Adrenal gland (tissue), 5 donors: ENCODE measurements at regions not wholly inside any gene's neighbourhood (a gene's known extent, or its start where the extent isn't known, plus 50 kb on each side); places are given as distances from the start of the nearest gene placed in this dataset.

ENCODE experiments used
- CTCF ChIP-seq, 6 experiments: fragments of 450-650 bp in 4 of 6; fragments of 200-600 bp in 2 of 6; sonication (generic) in 1 of 6; IDR thresholded peaks; 1 replicate in 5 of 6; 2 replicates in 1 of 6; pipeline versions ENCODE4 v1.5.1 to v1.8.0; 2016 to 2021; ENCODE audit warnings: antibody characterized with exemption in 6 of 6, mild to moderate bottlenecking in 2 of 6, moderate library complexity in 1 of 6
- POLR2A ChIP-seq, 2 donors: fragments of 450-650 bp; IDR thresholded peaks; one replicate each; pipeline ENCODE4 v1.6.1; 2017; ENCODE audit warnings: antibody characterized with exemption in 2 of 2, mild to moderate bottlenecking in 2 of 2, moderate library complexity in 1 of 2
- donor health status: DM: no; HTN: no; CAD: no.

GRCh38 chr6:114588726-114589125, 245.9 kb upstream of the HS3ST5 start:
- TF ChIP-seq POLR2A (IDR thresholded peaks at IDR 0.05) (no peak), CTCF (IDR thresholded peaks at IDR 0.05) (no peak)
